Ascending aorta (tissue), 2 donors: ENCODE measurements at regions not wholly inside any gene's neighbourhood (a gene's known extent, or its start where the extent isn't known, plus 50 kb on each side); places are given as distances from the start of the nearest gene placed in this dataset.

Experiments used
- DNase-seq, 2 donors: peaks; one replicate each; pipeline ENCODE4 v3.0.0-alpha.2; 2019; ENCODE audit warnings: low spot score in 2 of 2
- H3K27ac ChIP-seq, 2 donors: fragments of 200-600 bp; sonication (generic); one replicate each; pipeline ENCODE4 v1.5.1; 2016 to 2017; ENCODE audit warnings: mild to moderate bottlenecking in 1 of 2
- H3K27me3 ChIP-seq: fragments of 200-600 bp; sonication (generic); one replicate; pipeline ENCODE4 v1.5.1; 2017
- H3K36me3 ChIP-seq, 2 donors: fragments of 200-600 bp; sonication (generic); one replicate each; pipeline ENCODE4 v1.5.1; 2016
- H3K4me1 ChIP-seq, 2 donors: fragments of 200-600 bp; sonication (generic); one replicate each; pipeline ENCODE4 v1.5.1; 2016 to 2017; ENCODE audit warnings: mild to moderate bottlenecking in 1 of 2
- H3K4me3 ChIP-seq, 2 donors: fragments of 200-600 bp; sonication (generic); one replicate each; pipeline ENCODE4 v1.5.1; 2016 to 2017; ENCODE audit warnings: mild to moderate bottlenecking in 1 of 2
- H3K9me3 ChIP-seq, 2 donors: fragments of 200-600 bp; sonication (generic); one replicate each; pipeline ENCODE4 v1.5.1; 2016
- CTCF ChIP-seq, 3 experiments: fragments of 200-600 bp in 2 of 3; fragments of 450-650 bp in 1 of 3; sonication (generic) in 2 of 3; IDR thresholded peaks; one replicate each; pipeline ENCODE4 v1.5.1; 2016 to 2019; ENCODE audit warnings: antibody characterized with exemption in 3 of 3, mild to moderate bottlenecking in 1 of 3, moderate library complexity in 1 of 3
- intact Hi-C: fragments of 100-400 bp; cut with DNase I; formaldehyde crosslinking; loops from one replicate; pipeline ENCODE4 v1.15.1; 2023

GRCh38 chr10:64134676-64135075 is 613.5 kb downstream of the REEP3 start:
- H3K36me3 ChIP-seq: no peaks in the 10 kb centered on the region
- no peaks in the 10 kb centered on the region for H3K9me3 ChIP-seq
- no peak overlapping the region for H3K27ac ChIP-seq
- TF ChIP-seq CTCF (IDR thresholded peaks at IDR 0.05): no peak
- H3K27me3 ChIP-seq: no peaks in the 10 kb centered on the region
- intact Hi-C loops: no loop called here
- DNase-seq: no peak
- H3K4me1 ChIP-seq: no peaks in the 10 kb centered on the region
- no peak overlapping the region for H3K4me3 ChIP-seq

- TF ChIP-seq CTCF (IDR thresholded peaks at IDR 0.05): no peak
- Histone ChIP-seq H3K27me3 (no peaks in the 10 kb centered on the region), H3K4me1 (no peaks in the 10 kb centered on the region)
These were observed 621.2 kb downstream of the REEP3 start for GRCh38 chr10:64142395-64142794.

GRCh38 chr10:64148607-64149006 is 627.4 kb downstream of the REEP3 start:
- Histone ChIP-seq H3K9me3 (no peaks in the 10 kb centered on the region), H3K36me3 (no peaks in the 10 kb centered on the region), H3K4me1 (no peaks in the 10 kb centered on the region), H3K27ac (no peak overlapping the region), H3K4me3 (no peak overlapping the region), H3K27me3 (no peaks in the 10 kb centered on the region)
- intact Hi-C loops: no loop called here
- no peak for TF ChIP-seq CTCF (IDR thresholded peaks at IDR 0.05)
- DNase-seq: no peak

More at GRCh38 chr10:64142395-64142794, 621.2 kb downstream of the REEP3 start:
- Histone ChIP-seq H3K27ac (no peak overlapping the region), H3K4me3 (no peak overlapping the region), H3K9me3 (no peaks in the 10 kb centered on the region), H3K36me3 (no peaks in the 10 kb centered on the region)
- DNase-seq: no peak
- intact Hi-C loops: no loop called here

GRCh38 chr10:64156166-64156565 is 635.0 kb downstream of the REEP3 start:
- TF ChIP-seq CTCF (IDR thresholded peaks at IDR 0.05): no peak
- intact Hi-C loops: no loop called here
- H3K36me3 ChIP-seq: no peaks in the 10 kb centered on the region

GRCh38 chr10:64158551-64158950 is 637.4 kb downstream of the REEP3 start:
- no peak for DNase-seq
- H3K27me3 ChIP-seq: no peaks in the 10 kb centered on the region
- no peak for TF ChIP-seq CTCF (IDR thresholded peaks at IDR 0.05)

More at GRCh38 chr10:64156166-64156565, 635.0 kb downstream of the REEP3 start:
- Histone ChIP-seq H3K4me1 (no peaks in the 10 kb centered on the region), H3K27me3 (no peaks in the 10 kb centered on the region), H3K27ac (no peak overlapping the region), H3K9me3 (no peaks in the 10 kb centered on the region), H3K4me3 (no peak overlapping the region)
- DNase-seq: no peak

More at GRCh38 chr10:64158551-64158950, 637.4 kb downstream of the REEP3 start:
- intact Hi-C loops: no loop called here
- Histone ChIP-seq H3K27ac (no peak overlapping the region), H3K4me3 (no peak overlapping the region), H3K4me1 (no peaks in the 10 kb centered on the region), H3K36me3 (no peaks in the 10 kb centered on the region), H3K9me3 (no peaks in the 10 kb centered on the region)
